Upper lobe of left lung (tissue), 4 donors: ENCODE measurements at regions not wholly inside any gene's neighbourhood (a gene's known extent, or its start where the extent isn't known, plus 50 kb on each side); places are given as distances from the start of the nearest gene placed in this dataset.

Experiments
- CTCF ChIP-seq, 6 experiments: fragments of 450-650 bp in 4 of 6; fragments of 200-600 bp in 2 of 6; sonication (generic) in 2 of 6; IDR thresholded peaks; one replicate each; pipeline ENCODE4 v1.5.1; 2016 to 2019; ENCODE audit warnings: antibody characterized with exemption in 6 of 6
- EP300 ChIP-seq, 4 donors: sonication (generic); formaldehyde crosslinking; IDR thresholded peaks; one replicate each; pipeline ENCODE4 v1.5.1; 2017; ENCODE audit warnings: antibody characterized with exemption in 4 of 4, control low read depth in 2 of 4
- POLR2A ChIP-seq, 4 donors: fragments of 450-650 bp; IDR thresholded peaks; one replicate each; pipeline ENCODE4 v1.5.1; 2016 to 2017; ENCODE audit warnings: antibody characterized with exemption in 4 of 4, mild to moderate bottlenecking in 2 of 4
- POLR2AphosphoS5 ChIP-seq, 2 donors: sonication (generic); formaldehyde crosslinking; IDR thresholded peaks; one replicate each; pipeline ENCODE4 v1.5.1; 2017; ENCODE audit warnings: antibody characterized with exemption in 2 of 2

- no peak for TF ChIP-seq POLR2A (IDR thresholded peaks at IDR 0.05)
- no peak for TF ChIP-seq CTCF (IDR thresholded peaks at IDR 0.05)
- no peak for TF ChIP-seq EP300 (IDR thresholded peaks at IDR 0.05)
- no peak for TF ChIP-seq POLR2AphosphoS5 (IDR thresholded peaks at IDR 0.05)
These were observed 71.4 kb upstream of the HAAO start for GRCh38 chr2:42863751-42864150.
